H9 (cell line): ENCODE measurements at regions not wholly inside any gene's neighbourhood (a gene's known extent, or its start where the extent isn't known, plus 50 kb on each side); places are given as distances from the start of the nearest gene placed in this dataset.

Experiments
- DNase-seq: peaks from one replicate; pipeline ENCODE4 v3.0.0-alpha.2; 2017
- H2AFZ ChIP-seq: one replicate; pipeline ENCODE4 v1.6.1; 2013; ENCODE audit warnings: mild to moderate bottlenecking, low read length, control low read depth, moderate library complexity
- H2AK5ac ChIP-seq: 2 replicates; pipeline ENCODE4 v1.6.1; 2013; ENCODE audit warnings: low read length, control low read depth, mixed read lengths; ENCODE audit not compliant: insufficient read length
- H2BK120ac ChIP-seq: one replicate; pipeline ENCODE4 v1.6.1; 2013; ENCODE audit warnings: low read depth, mild to moderate bottlenecking, low read length, control low read depth, inconsistent platforms; ENCODE audit not compliant: poor library complexity, severe bottlenecking
- H2BK12ac ChIP-seq: 2 replicates; pipeline ENCODE4 v1.6.1; 2013; ENCODE audit warnings: low read length, control low read depth, mixed read lengths, low read depth; ENCODE audit not compliant: insufficient read length
- H2BK15ac ChIP-seq: 2 replicates; pipeline ENCODE4 v1.6.1; 2013; ENCODE audit warnings: low read depth, low read length, control low read depth
- H2BK20ac ChIP-seq: one replicate; pipeline ENCODE4 v1.6.1; 2013; ENCODE audit warnings: low read depth, mild to moderate bottlenecking, low read length, control low read depth, inconsistent platforms; ENCODE audit not compliant: poor library complexity, severe bottlenecking
- H2BK5ac ChIP-seq: 2 replicates; pipeline ENCODE4 v1.6.1; 2013; ENCODE audit warnings: low read length, control low read depth, mixed read lengths; ENCODE audit not compliant: insufficient read length
- H3K14ac ChIP-seq: 2 replicates; pipeline ENCODE4 v1.6.1; 2013; ENCODE audit warnings: low read length, control low read depth; ENCODE audit not compliant: insufficient read depth
- H3K18ac ChIP-seq: 2 replicates; pipeline ENCODE4 v1.6.1; 2013; ENCODE audit warnings: low read depth, mild to moderate bottlenecking, mixed read lengths, low read length, control low read depth; ENCODE audit not compliant: insufficient read length
- H3K23ac ChIP-seq: 2 replicates; pipeline ENCODE4 v1.6.1; 2013; ENCODE audit warnings: low read length, control low read depth, mixed read lengths, low read depth; ENCODE audit not compliant: insufficient read length
- H3K23me2 ChIP-seq: 2 replicates; pipeline ENCODE4 v1.6.1; 2013; ENCODE audit warnings: low read depth, mild to moderate bottlenecking, mixed read lengths, low read length, control low read depth; ENCODE audit not compliant: insufficient read length, poor library complexity, severe bottlenecking
- H3K27ac ChIP-seq: 2 replicates; pipeline ENCODE4 v1.5.1; 2013; ENCODE audit warnings: low read length, control low read depth, mixed read lengths, low read depth; ENCODE audit not compliant: insufficient read length
- H3K27me3 ChIP-seq: 2 replicates; pipeline ENCODE4 v1.6.1; 2013; ENCODE audit warnings: low read length, control low read depth, inconsistent platforms; ENCODE audit not compliant: insufficient read depth
- H3K4ac ChIP-seq: 2 replicates; pipeline ENCODE4 v1.6.1; 2013; ENCODE audit warnings: low read depth, mild to moderate bottlenecking, control low read depth, inconsistent platforms, low read length, moderate library complexity
- H3K4me1 ChIP-seq: 2 replicates; pipeline ENCODE4 v1.6.1; 2013; ENCODE audit warnings: low read length, control low read depth, inconsistent platforms; ENCODE audit not compliant: insufficient read depth
- H3K4me2 ChIP-seq: 2 replicates; pipeline ENCODE4 v1.6.1; 2013; ENCODE audit warnings: low read length, control low read depth, mixed read lengths; ENCODE audit not compliant: insufficient read length, insufficient read depth
- H3K56ac ChIP-seq: 2 replicates; pipeline ENCODE4 v1.6.1; 2013; ENCODE audit warnings: low read depth, mild to moderate bottlenecking, mixed read lengths, low read length, control low read depth; ENCODE audit not compliant: insufficient read length
- H3K79me1 ChIP-seq: 2 replicates; pipeline ENCODE4 v1.6.1; 2013; ENCODE audit warnings: low read depth, mild to moderate bottlenecking, moderate library complexity, low read length, control low read depth, inconsistent platforms; ENCODE audit not compliant: insufficient read depth, poor library complexity, severe bottlenecking
- H3K79me2 ChIP-seq: 2 replicates; pipeline ENCODE4 v1.6.1; 2013; ENCODE audit warnings: low read length, control low read depth, inconsistent platforms; ENCODE audit not compliant: insufficient read depth
- H3K9ac ChIP-seq: 2 replicates; pipeline ENCODE4 v1.6.1; 2013; ENCODE audit warnings: low read length, control low read depth, mixed read lengths; ENCODE audit not compliant: insufficient read length; ENCODE audit errors: extremely low read depth
- H3K9me3 ChIP-seq: one replicate; pipeline ENCODE4 v1.6.1; 2013; ENCODE audit warnings: low read depth, low read length, inconsistent platforms; ENCODE audit not compliant: control insufficient read depth
- H3T11ph ChIP-seq: one replicate; pipeline ENCODE4 v1.6.1; 2013; ENCODE audit warnings: mild to moderate bottlenecking, low read length, control low read depth, inconsistent platforms
- H4K20me1 ChIP-seq: one replicate; pipeline ENCODE4 v1.6.1; 2013; ENCODE audit not compliant: control insufficient read depth, insufficient read length, insufficient read depth
- H4K5ac ChIP-seq: 2 replicates; pipeline ENCODE4 v1.6.1; 2013; ENCODE audit warnings: low read depth, mild to moderate bottlenecking, mixed read lengths, low read length, control low read depth; ENCODE audit not compliant: insufficient read length
- H4K8ac ChIP-seq: replicated peaks from 2 replicates; pipeline ENCODE4 v1.6.1; 2013; ENCODE audit warnings: low read length, control low read depth, mixed read lengths, low read depth; ENCODE audit not compliant: insufficient read length
- H4K91ac ChIP-seq: 2 replicates; pipeline ENCODE4 v1.6.1; 2013; ENCODE audit warnings: low read depth, mild to moderate bottlenecking, moderate library complexity, mixed read lengths, low read length, control low read depth; ENCODE audit not compliant: insufficient read length
- H3K27ac Mint-ChIP-seq, 3 experiments: 2 replicates in 2 of 3; 3 replicates in 1 of 3; pipeline ENCODE4 v1.8.0; 2020 to 2021; ENCODE audit warnings: mixed read lengths in 3 of 3, mild to moderate bottlenecking in 1 of 3, moderate library complexity in 1 of 3
- H3K27me3 Mint-ChIP-seq: 2 replicates; pipeline ENCODE4 v1.8.0; 2021; ENCODE audit warnings: low read depth, mild to moderate bottlenecking, moderate library complexity, mixed read lengths
- H3K36me3 Mint-ChIP-seq, 3 experiments: 2 replicates in 2 of 3; 3 replicates in 1 of 3; pipeline ENCODE4 v1.8.0; 2020 to 2021; ENCODE audit warnings: low read depth in 3 of 3, mixed read lengths in 3 of 3; ENCODE audit not compliant: insufficient read depth in 1 of 3
- H3K4me1 Mint-ChIP-seq, 2 experiments: 2 replicates each; pipeline ENCODE4 v1.8.0; 2020; ENCODE audit warnings: mixed read lengths in 2 of 2
- H3K4me3 Mint-ChIP-seq, 2 experiments: 2 replicates in 1 of 2; 3 replicates in 1 of 2; pipeline ENCODE4 v1.8.0; 2020 to 2021; ENCODE audit warnings: mild to moderate bottlenecking in 2 of 2, mixed read lengths in 2 of 2, moderate library complexity in 1 of 2
- H3K9me3 Mint-ChIP-seq, 2 experiments: 2 replicates in 1 of 2; 3 replicates in 1 of 2; pipeline ENCODE4 v1.8.0; 2020; ENCODE audit warnings: mild to moderate bottlenecking in 2 of 2, mixed read lengths in 2 of 2, moderate library complexity in 1 of 2
- WGBS: extraction: QIAGEN DNeasy Blood & Tissue Kit; methylation state at CpG from one replicate; pipeline ENCODE4 v1.1.7; 2013; ENCODE audit warnings: missing lambda C conversion rate, low lambda C conversion rate, mixed read lengths; ENCODE audit not compliant: insufficient read length; ENCODE audit errors: extremely low coverage; 5-methylcytosine and 5-hydroxymethylcytosine counted together
- TF ChIP-seq, protein P1 (sequence below): fragments of 200-600 bp; sonication (generic); conservative IDR thresholded peaks from 3 replicates; pipeline ENCODE4 v1.8.0; 2021; ENCODE audit warnings: antibody characterized with exemption, mild to moderate bottlenecking

GRCh38 chr6:3581469-3581868, 124.6 kb upstream of the SLC22A23 start:
- Histone ChIP-seq H3K4me1 (no peaks in the 10 kb centered on the region), H3K23ac (no peak overlapping the region), H3K79me1 (no peaks in the 10 kb centered on the region), H2BK120ac (no peak overlapping the region), H4K5ac (no peak overlapping the region), H3K27me3 (no peaks in the 10 kb centered on the region), H3K14ac (no peak overlapping the region), H3T11ph (no peak overlapping the region), H3K27ac (no peak overlapping the region), H2BK12ac (no peak overlapping the region), H4K8ac (no peak overlapping the region), H2BK15ac (no peak overlapping the region), H4K91ac (no peak overlapping the region), H2BK20ac (no peak overlapping the region), H2BK5ac (no peak overlapping the region), H2AFZ (no peak overlapping the region), H2AK5ac (no peak overlapping the region), H4K20me1 (no peaks in the 10 kb centered on the region), H3K56ac (no peak overlapping the region), H3K4me2 (no peak overlapping the region), H3K23me2 (no peaks in the 10 kb centered on the region), H3K18ac (no peak overlapping the region), H3K79me2 (no peaks in the 10 kb centered on the region), H3K9ac (no peak overlapping the region), H3K4ac (no peak overlapping the region), H3K9me3 (no peaks in the 10 kb centered on the region)
- Mint-ChIP-seq H3K36me3 (no peaks in the 10 kb centered on the region), H3K4me1 (peaks cover 9 to 23% of the 10 kb centered on the region in 2 experiments), H3K27ac (peak overlapping the region in 1 of 3 experiments; percentile 41; a peak in 1 of 7 replicates), H3K4me3 (no peak overlapping the region), H3K9me3 (no peaks in the 10 kb centered on the region), H3K27me3 (no peaks in the 10 kb centered on the region; the same call in 1 of the 2 replicates)
- TF ChIP-seq, protein P1, sequence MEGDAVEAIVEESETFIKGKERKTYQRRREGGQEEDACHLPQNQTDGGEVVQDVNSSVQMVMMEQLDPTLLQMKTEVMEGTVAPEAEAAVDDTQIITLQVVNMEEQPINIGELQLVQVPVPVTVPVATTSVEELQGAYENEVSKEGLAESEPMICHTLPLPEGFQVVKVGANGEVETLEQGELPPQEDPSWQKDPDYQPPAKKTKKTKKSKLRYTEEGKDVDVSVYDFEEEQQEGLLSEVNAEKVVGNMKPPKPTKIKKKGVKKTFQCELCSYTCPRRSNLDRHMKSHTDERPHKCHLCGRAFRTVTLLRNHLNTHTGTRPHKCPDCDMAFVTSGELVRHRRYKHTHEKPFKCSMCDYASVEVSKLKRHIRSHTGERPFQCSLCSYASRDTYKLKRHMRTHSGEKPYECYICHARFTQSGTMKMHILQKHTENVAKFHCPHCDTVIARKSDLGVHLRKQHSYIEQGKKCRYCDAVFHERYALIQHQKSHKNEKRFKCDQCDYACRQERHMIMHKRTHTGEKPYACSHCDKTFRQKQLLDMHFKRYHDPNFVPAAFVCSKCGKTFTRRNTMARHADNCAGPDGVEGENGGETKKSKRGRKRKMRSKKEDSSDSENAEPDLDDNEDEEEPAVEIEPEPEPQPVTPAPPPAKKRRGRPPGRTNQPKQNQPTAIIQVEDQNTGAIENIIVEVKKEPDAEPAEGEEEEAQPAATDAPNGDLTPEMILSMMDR = no peak
- no peak for DNase-seq
- no CpG with 5 or more reads among the region's 3 CpGs for WGBS
